Osteoblast (primary cell): ENCODE measurements at regions not wholly inside any gene's neighbourhood (a gene's known extent, or its start where the extent isn't known, plus 50 kb on each side); places are given as distances from the start of the nearest gene placed in this dataset.

Source experiments
- DNase-seq: peaks from one replicate; pipeline ENCODE4 v3.0.0; 2011; ENCODE audit warnings: low spot score, mixed read lengths; ENCODE audit not compliant: insufficient read length; ENCODE audit errors: missing footprints
- H2AFZ ChIP-seq: 2 replicates; pipeline ENCODE4 v1.6.0; 2011; ENCODE audit warnings: mild to moderate bottlenecking, low read length
- H3K27ac ChIP-seq: 2 replicates; pipeline ENCODE4 v1.5.1; 2011; ENCODE audit warnings: mild to moderate bottlenecking, low read depth, low read length, moderate library complexity
- H3K27me3 ChIP-seq: 2 replicates; pipeline ENCODE4 v1.6.0; 2012; ENCODE audit warnings: mild to moderate bottlenecking, control low read depth, inconsistent platforms, low read length, moderate library complexity; ENCODE audit not compliant: insufficient read depth
- H3K36me3 ChIP-seq: 2 replicates; pipeline ENCODE4 v1.5.1; 2011; ENCODE audit warnings: mild to moderate bottlenecking, low read length, control low read depth, moderate library complexity; ENCODE audit not compliant: insufficient read depth
- H3K4me1 ChIP-seq: 2 replicates; pipeline ENCODE4 v1.5.1; 2011; ENCODE audit warnings: mild to moderate bottlenecking, low read length, control low read depth, moderate library complexity; ENCODE audit not compliant: insufficient read depth
- H3K4me2 ChIP-seq: 2 replicates; pipeline ENCODE4 v1.6.0; 2011; ENCODE audit warnings: mild to moderate bottlenecking, low read length; ENCODE audit not compliant: insufficient read depth
- H3K4me3 ChIP-seq: fragments of 200-600 bp; sonication (generic); 3 replicates; pipeline ENCODE4 v1.5.1; 2012; ENCODE audit warnings: mild to moderate bottlenecking, low read length, inconsistent platforms; ENCODE audit not compliant: insufficient read depth
- H3K79me2 ChIP-seq: 2 replicates; pipeline ENCODE4 v1.6.0; 2012; ENCODE audit warnings: mild to moderate bottlenecking, low read length, control low read depth, inconsistent platforms; ENCODE audit not compliant: insufficient read depth
- H3K9me3 ChIP-seq: 2 replicates; pipeline ENCODE4 v1.5.1; 2011; ENCODE audit warnings: low read depth, low read length, control low read depth
- H4K20me1 ChIP-seq: 2 replicates; pipeline ENCODE4 v1.6.0; 2012; ENCODE audit warnings: mild to moderate bottlenecking, low read length, control low read depth; ENCODE audit not compliant: insufficient read depth
- TF ChIP-seq, protein P1 (sequence below): IDR thresholded peaks from 2 replicates; pipeline ENCODE4 v1.5.1; 2011; ENCODE audit warnings: mild to moderate bottlenecking, low read depth, low read length, moderate library complexity; ENCODE audit errors: extremely low read depth

GRCh38 chr4:166239354-166239753, 366.3 kb downstream of the TLL1 start:
- Histone ChIP-seq H3K79me2 (no peaks in the 10 kb centered on the region), H3K9me3 (no peaks in the 10 kb centered on the region), H3K4me2 (no peak overlapping the region), H3K27ac (no peak overlapping the region), H2AFZ (no peak overlapping the region), H3K36me3 (no peaks in the 10 kb centered on the region), H4K20me1 (no peaks in the 10 kb centered on the region), H3K4me1 (no peaks in the 10 kb centered on the region), H3K4me3 (no peak overlapping the region), H3K27me3 (no peaks in the 10 kb centered on the region)
- TF ChIP-seq, protein P1, sequence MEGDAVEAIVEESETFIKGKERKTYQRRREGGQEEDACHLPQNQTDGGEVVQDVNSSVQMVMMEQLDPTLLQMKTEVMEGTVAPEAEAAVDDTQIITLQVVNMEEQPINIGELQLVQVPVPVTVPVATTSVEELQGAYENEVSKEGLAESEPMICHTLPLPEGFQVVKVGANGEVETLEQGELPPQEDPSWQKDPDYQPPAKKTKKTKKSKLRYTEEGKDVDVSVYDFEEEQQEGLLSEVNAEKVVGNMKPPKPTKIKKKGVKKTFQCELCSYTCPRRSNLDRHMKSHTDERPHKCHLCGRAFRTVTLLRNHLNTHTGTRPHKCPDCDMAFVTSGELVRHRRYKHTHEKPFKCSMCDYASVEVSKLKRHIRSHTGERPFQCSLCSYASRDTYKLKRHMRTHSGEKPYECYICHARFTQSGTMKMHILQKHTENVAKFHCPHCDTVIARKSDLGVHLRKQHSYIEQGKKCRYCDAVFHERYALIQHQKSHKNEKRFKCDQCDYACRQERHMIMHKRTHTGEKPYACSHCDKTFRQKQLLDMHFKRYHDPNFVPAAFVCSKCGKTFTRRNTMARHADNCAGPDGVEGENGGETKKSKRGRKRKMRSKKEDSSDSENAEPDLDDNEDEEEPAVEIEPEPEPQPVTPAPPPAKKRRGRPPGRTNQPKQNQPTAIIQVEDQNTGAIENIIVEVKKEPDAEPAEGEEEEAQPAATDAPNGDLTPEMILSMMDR, result no peak
- no peak for DNase-seq

GRCh38 chr4:166252487-166253402, 379.7 kb downstream of the TLL1 start:
- H3K4me2 ChIP-seq, result no peak overlapping the region
- no peaks in the 10 kb centered on the region for H3K4me1 ChIP-seq
- H3K36me3 ChIP-seq, result no peaks in the 10 kb centered on the region
- no peak for DNase-seq
- H3K27me3 ChIP-seq, result no peaks in the 10 kb centered on the region
- H3K9me3 ChIP-seq, result no peaks in the 10 kb centered on the region
- no peaks in the 10 kb centered on the region for H3K79me2 ChIP-seq
- H2AFZ ChIP-seq, result no peak overlapping the region
- TF ChIP-seq, protein P1, result peak; percentile 48
- H3K4me3 ChIP-seq, result no peak overlapping the region
- H3K27ac ChIP-seq, result no peak overlapping the region
- H4K20me1 ChIP-seq, result no peaks in the 10 kb centered on the region

DNA sequence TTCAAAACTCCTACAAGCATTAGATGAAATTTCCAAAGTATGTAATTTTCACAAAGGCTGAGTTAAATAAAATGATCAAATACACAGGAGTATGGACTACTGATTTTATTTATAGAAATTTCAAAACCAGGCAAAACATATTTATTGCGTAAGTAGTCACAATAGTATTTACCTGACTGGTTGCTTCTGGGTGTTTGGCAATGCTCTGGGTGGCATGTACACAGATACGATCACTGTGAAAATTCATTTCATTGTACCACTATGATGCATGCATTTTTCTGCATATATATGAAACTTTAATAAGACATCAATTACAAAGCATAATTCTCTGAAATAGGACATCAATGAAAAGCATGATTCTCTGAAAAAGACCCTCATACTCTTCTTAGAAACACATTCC, 384.2 kb downstream of the TLL1 start:
- TF ChIP-seq, protein P1, result no peak
- Histone ChIP-seq H3K36me3 (no peaks in the 10 kb centered on the region), H3K9me3 (no peaks in the 10 kb centered on the region), H3K27me3 (no peaks in the 10 kb centered on the region), H3K4me3 (no peak overlapping the region), H3K79me2 (no peaks in the 10 kb centered on the region), H2AFZ (no peak overlapping the region), H3K4me2 (no peak overlapping the region), H4K20me1 (no peaks in the 10 kb centered on the region), H3K27ac (no peak overlapping the region), H3K4me1 (no peaks in the 10 kb centered on the region)
- DNase-seq, result no peak

- Histone ChIP-seq H3K27ac (no peak overlapping the region), H2AFZ (peak overlapping the region; percentile 38), H3K27me3 (no peaks in the 10 kb centered on the region), H3K4me3 (no peak overlapping the region), H3K36me3 (no peaks in the 10 kb centered on the region), H3K4me1 (no peaks in the 10 kb centered on the region), H3K79me2 (no peaks in the 10 kb centered on the region), H3K4me2 (no peak overlapping the region), H4K20me1 (no peaks in the 10 kb centered on the region), H3K9me3 (no peaks in the 10 kb centered on the region)
- TF ChIP-seq, protein P1, result no peak
- no peak for DNase-seq
Measured at GRCh38 chr4:166257891-166258290, 384.9 kb downstream of the TLL1 start.
